Astrocyte of the cerebellum (primary cell): ENCODE measurements at regions not wholly inside any gene's neighbourhood (a gene's known extent, or its start where the extent isn't known, plus 50 kb on each side); places are given as distances from the start of the nearest gene placed in this dataset.

Source experiments
- DNase-seq: peaks from one replicate; pipeline ENCODE4 v3.0.0-alpha.2; 2011; ENCODE audit warnings: low read depth
- H3K4me3 ChIP-seq: 2 replicates; pipeline ENCODE4 v1.5.1; 2011; ENCODE audit warnings: mild to moderate bottlenecking, low read depth, low read length, moderate library complexity
- CTCF ChIP-seq: IDR thresholded peaks from 2 replicates; pipeline ENCODE4 v1.5.1; 2012; ENCODE audit warnings: low read length, low read depth, moderate library complexity, mild to moderate bottlenecking; ENCODE audit errors: missing control alignments
- in situ Hi-C: cut with HindIII; loops from 2 replicates; pipeline ENCODE4 v1.10.0; 2017; ENCODE audit warnings: low sequenced_read_pairs

DNA sequence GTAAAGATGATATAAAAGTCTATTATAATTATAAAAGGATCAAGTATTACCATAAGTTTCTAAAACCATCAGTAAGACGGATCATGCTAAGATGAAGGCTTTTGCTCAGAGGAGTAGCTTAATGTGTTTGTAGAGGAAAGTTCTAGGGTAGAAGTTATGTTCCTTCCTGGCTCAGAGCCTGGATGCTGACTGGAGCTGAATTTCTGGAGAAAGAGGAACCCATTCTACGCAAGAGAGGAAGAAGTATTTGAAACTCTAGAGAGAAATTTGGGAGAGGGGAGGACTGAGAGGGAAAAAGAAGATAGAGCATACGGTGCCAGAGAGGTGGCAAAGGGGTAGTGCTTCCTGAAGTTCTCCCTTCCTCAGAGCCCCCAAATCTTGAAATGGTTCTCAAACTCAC lies 51.4 kb upstream of the SGCG start:
- TF ChIP-seq CTCF: no peak
- H3K4me3 ChIP-seq: no peak overlapping the region
- in situ Hi-C loops: no loop called here
- no peak for DNase-seq
